K562 (cell line): ENCODE measurements at regions not wholly inside any gene's neighbourhood (a gene's known extent, or its start where the extent isn't known, plus 50 kb on each side); places are given as distances from the start of the nearest gene placed in this dataset.

Source experiments
- MYBL2 ChIP-seq, 2 experiments: fragments of 450-650 bp in 1 of 2; sonication (generic) in 1 of 2; formaldehyde crosslinking in 1 of 2; IDR thresholded peaks; 2 replicates each; pipeline versions ENCODE4 v1.6.1 to v1.8.1; 2017 to 2022; ENCODE audit warnings: borderline replicate concordance in 1 of 2, inconsistent platforms in 1 of 2, low read depth in 1 of 2, mild to moderate bottlenecking in 1 of 2, missing genetic modification reagents in 1 of 2, moderate library complexity in 1 of 2
- POLR2AphosphoS5 ChIP-seq: IDR thresholded peaks from 2 replicates; pipeline ENCODE4 v1.6.1; 2011; ENCODE audit warnings: mild to moderate bottlenecking, low read depth, low read length, moderate library complexity; ENCODE audit not compliant: control insufficient read depth, insufficient read depth
- TRIM28 ChIP-seq: fragments of 450-650 bp; IDR thresholded peaks from 2 replicates; pipeline ENCODE4 v1.6.1; 2017
- WHSC1 ChIP-seq: IDR thresholded peaks from one replicate; pipeline ENCODE4 v1.6.1; 2012; ENCODE audit warnings: low read length, control low read depth, inconsistent platforms
- ZNF311 ChIP-seq: fragments of 250-450 bp; sonication (Bioruptor Pico); IDR thresholded peaks from 2 replicates; pipeline ENCODE4 v1.4.0; 2020; ENCODE audit warnings: mild to moderate bottlenecking, moderate library complexity
- TF ChIP-seq, protein P1 (sequence below), 3 experiments: IDR thresholded peaks in 2 of 3; conservative IDR thresholded peaks in 1 of 3; 2 replicates each; pipeline ENCODE4 v1.5.1; 2011 to 2012; ENCODE audit warnings: low read length in 3 of 3, mild to moderate bottlenecking in 3 of 3, control low read depth in 2 of 3, improper control_type of control experiment in 1 of 3, inconsistent platforms in 1 of 3, low read depth in 1 of 3, mixed read lengths in 1 of 3, moderate library complexity in 1 of 3; ENCODE audit not compliant: insufficient read depth in 2 of 3
- TF ChIP-seq, protein P2 (sequence below): IDR thresholded peaks from 3 replicates; pipeline ENCODE4 v1.6.1; 2011; ENCODE audit warnings: borderline replicate concordance, mild to moderate bottlenecking, moderate library complexity; ENCODE audit not compliant: insufficient read length; ENCODE audit errors: extremely low read depth
- TF ChIP-seq, protein P3 (sequence below): sonication (generic); formaldehyde crosslinking; IDR thresholded peaks from 2 replicates; pipeline ENCODE4 v1.8.1; 2023; ENCODE audit warnings: mild to moderate bottlenecking, missing genetic modification reagents, moderate library complexity

DNA sequence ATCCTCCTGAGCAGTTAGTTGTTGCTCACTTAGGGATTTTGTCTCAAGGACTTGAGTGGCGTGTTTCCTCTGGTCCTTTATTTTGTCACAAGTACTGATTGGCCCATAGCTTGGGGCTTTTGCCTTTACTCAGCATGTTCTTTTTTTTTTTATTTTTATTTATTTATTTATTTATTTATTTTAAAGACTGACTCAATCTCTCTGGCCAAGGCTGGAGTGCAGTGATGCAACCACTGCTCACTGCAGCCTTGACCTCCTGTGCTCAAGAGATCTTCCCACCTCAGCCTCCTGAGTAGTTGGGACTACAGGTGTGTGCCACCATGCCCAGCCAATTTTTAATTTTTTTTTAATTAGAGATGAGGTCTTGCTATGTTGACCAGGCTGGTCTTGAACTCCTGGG, 223.9 kb upstream of the TPM1 start:
- TF ChIP-seq, protein P1, sequence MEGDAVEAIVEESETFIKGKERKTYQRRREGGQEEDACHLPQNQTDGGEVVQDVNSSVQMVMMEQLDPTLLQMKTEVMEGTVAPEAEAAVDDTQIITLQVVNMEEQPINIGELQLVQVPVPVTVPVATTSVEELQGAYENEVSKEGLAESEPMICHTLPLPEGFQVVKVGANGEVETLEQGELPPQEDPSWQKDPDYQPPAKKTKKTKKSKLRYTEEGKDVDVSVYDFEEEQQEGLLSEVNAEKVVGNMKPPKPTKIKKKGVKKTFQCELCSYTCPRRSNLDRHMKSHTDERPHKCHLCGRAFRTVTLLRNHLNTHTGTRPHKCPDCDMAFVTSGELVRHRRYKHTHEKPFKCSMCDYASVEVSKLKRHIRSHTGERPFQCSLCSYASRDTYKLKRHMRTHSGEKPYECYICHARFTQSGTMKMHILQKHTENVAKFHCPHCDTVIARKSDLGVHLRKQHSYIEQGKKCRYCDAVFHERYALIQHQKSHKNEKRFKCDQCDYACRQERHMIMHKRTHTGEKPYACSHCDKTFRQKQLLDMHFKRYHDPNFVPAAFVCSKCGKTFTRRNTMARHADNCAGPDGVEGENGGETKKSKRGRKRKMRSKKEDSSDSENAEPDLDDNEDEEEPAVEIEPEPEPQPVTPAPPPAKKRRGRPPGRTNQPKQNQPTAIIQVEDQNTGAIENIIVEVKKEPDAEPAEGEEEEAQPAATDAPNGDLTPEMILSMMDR (IDR thresholded peaks at IDR 0.05 in 2 of 3, conservative IDR thresholded peaks at IDR 0.05 in 1 of 3; ENCODE audit: insufficient read depth in 2 of 3, low read depth in 1 of 3, low read length in 3 of 3): no peak
- TF ChIP-seq, protein P2, sequence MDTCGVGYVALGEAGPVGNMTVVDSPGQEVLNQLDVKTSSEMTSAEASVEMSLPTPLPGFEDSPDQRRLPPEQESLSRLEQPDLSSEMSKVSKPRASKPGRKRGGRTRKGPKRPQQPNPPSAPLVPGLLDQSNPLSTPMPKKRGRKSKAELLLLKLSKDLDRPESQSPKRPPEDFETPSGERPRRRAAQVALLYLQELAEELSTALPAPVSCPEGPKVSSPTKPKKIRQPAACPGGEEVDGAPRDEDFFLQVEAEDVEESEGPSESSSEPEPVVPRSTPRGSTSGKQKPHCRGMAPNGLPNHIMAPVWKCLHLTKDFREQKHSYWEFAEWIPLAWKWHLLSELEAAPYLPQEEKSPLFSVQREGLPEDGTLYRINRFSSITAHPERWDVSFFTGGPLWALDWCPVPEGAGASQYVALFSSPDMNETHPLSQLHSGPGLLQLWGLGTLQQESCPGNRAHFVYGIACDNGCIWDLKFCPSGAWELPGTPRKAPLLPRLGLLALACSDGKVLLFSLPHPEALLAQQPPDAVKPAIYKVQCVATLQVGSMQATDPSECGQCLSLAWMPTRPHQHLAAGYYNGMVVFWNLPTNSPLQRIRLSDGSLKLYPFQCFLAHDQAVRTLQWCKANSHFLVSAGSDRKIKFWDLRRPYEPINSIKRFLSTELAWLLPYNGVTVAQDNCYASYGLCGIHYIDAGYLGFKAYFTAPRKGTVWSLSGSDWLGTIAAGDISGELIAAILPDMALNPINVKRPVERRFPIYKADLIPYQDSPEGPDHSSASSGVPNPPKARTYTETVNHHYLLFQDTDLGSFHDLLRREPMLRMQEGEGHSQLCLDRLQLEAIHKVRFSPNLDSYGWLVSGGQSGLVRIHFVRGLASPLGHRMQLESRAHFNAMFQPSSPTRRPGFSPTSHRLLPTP: no peak
- TF ChIP-seq MYBL2 (IDR thresholded peaks at IDR 0.05; ENCODE audit: low read depth) (no peak), MYBL2 (CRISPR knock-in tag; IDR thresholded peaks at IDR 0.05; ENCODE audit: borderline replicate concordance) (no peak), WHSC1 (no peak), ZNF311 (CRISPR knock-in tag) (no peak), TRIM28 (no peak), POLR2AphosphoS5 (no peak)
- TF ChIP-seq, protein P3, sequence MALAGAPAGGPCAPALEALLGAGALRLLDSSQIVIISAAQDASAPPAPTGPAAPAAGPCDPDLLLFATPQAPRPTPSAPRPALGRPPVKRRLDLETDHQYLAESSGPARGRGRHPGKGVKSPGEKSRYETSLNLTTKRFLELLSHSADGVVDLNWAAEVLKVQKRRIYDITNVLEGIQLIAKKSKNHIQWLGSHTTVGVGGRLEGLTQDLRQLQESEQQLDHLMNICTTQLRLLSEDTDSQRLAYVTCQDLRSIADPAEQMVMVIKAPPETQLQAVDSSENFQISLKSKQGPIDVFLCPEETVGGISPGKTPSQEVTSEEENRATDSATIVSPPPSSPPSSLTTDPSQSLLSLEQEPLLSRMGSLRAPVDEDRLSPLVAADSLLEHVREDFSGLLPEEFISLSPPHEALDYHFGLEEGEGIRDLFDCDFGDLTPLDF: no peak
